GF-D8 (cell line): ENCODE measurements at regions not wholly inside any gene's neighbourhood (a gene's known extent, or its start where the extent isn't known, plus 50 kb on each side); places are given as distances from the start of the nearest gene placed in this dataset.

ENCODE experiments used
- DNase-seq: peaks from one replicate; lab custom pipeline; 2025; lab: John Stamatoyannopoulos, UW

DNA sequence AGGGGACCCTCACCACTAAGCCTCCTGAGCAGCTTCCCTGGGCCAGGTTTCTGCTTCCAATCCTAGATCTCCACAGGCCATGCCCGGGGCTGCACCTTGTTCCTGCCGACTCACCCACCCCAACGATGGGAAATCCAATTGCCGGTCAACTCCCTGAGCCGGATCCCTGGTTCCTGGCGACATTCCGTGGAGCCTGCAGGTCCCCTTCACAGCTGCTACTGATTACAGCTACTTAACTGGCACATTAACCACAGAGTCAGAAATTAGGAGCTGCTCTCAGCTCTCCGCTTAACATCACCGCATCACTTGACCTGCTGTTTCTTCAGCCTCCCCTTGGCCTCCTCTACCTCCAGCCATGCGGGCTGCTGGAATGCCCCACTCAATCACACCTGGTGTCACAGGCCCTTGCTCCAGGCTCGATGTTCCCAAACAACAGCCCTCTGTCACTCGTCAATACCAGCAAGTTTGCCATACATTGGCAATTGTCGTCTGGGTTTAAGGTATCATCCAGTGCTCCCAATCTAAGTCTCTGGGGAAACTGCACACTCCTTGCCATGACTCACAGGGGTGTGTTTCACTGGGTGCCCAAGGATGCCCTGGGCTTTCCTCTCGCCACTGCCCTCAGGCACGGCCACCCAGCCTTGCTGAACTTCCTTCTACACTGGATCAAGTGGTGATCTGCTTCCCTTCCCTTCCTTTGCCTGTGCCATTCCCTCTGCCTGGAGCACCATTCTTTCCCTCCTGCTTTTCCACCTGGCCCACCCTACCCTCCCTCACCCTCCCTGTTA, 181.0 kb downstream of the MN1 start:
- no peak for DNase-seq

DNA sequence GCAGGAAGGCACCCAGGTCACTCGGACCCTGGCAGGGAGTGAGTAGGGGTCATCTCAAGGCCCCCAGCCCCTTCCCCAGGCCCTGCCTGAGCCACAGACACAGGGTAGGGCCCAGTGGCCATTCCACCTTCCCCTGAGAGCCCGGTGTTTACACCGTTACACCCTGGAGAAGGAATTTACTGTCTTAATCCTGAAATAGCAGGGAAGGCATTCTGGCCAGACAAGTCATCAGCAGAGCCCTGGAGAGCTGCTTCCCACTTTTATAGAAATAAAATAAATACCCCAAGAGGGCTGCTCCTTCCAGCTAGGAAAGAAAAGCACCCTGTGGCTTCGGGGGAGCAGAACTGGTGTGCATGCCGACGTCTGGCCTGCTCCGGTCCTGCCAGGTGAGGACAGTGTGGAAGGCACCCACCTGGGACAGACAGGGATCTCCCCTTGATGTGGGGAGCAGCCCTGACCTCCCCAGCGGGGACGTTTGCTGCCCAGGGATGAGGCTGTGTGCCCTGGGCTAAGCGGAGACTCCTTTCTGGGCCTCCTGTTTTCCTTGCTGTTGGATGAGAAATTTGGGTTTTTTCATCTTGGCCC, 180.0 kb downstream of the MN1 start:
- DNase-seq: no peak

DNA sequence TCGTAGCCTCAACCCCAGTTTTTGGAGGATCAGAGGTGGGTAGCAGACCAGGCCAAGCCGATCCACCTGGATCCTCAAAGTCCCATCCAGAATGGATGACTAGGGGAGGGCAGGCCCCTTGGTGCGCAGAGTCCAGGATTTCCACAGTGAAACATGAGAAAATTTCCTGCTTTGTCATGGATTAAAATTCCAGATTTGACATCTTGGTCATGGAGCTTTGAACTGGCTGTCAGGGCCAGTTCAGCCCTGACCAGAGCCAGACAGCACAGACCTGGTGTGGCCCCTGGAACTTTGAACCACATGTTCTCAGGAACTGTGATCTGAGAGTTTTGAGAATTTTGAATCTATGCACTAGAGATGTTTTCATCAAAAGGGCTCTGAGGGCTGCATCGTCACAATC, 177.5 kb downstream of the MN1 start:
- no peak for DNase-seq

DNA sequence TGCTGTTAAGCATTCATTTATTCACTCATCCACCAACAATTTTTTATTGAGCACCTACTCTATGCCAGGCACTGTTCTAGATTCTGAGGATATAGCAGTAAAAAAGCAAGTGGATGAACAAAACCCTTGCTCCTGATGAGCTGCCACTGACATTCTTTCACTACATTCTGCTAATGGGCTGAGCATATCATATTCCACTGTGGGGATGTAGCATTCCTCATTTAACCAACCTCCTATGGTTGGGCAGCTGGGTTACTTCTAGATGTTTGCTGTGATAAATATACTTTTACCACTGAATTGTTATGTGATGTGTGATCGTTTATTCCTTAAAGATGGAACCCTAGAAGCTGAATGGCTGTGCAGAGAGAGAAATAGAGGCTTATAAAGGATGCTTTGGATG, 176.9 kb downstream of the MN1 start:
- DNase-seq: no peak

DNA sequence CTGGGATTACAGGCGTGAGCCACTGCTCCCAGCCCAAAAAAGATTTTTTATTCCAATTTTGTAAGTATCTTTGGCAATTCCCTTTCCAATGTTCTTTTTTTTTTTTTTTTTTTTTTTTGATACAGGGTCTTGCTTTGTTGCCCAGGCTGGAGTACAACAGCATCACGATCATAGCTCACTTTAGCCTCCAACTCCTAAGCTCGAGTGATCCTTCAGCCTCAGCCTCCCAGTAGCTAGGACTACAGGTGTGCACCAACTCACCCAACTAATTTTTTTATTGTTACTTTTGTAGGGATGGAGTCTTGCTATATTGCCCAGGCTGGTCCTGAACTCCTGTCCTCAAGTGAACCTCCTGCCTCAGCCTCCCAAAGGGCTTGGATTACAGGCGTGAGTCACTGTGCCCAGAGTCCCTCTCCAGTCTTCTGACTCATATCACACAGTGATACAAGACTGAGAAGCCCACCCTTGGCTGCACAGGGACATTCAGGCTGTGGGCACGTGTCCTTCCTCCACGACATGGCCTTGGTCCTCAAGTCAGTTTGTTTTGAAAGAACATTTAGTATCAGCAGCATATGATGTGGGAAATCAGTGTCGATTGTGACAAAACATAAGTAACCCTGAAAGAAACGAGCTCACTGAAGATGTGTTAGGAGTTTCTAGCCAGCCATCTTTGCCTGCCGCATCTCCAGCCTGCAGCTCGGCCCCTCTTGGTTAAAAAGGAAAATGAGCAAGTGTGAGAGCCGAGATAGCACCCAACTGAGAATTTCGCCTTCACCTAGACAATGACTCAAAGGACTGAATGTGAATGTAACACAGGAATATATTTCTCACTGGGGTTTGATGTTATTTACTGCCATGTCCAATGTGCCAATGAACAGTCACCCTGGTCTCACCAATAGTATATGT, 175.5 kb downstream of the MN1 start:
- DNase-seq: no peak

DNA sequence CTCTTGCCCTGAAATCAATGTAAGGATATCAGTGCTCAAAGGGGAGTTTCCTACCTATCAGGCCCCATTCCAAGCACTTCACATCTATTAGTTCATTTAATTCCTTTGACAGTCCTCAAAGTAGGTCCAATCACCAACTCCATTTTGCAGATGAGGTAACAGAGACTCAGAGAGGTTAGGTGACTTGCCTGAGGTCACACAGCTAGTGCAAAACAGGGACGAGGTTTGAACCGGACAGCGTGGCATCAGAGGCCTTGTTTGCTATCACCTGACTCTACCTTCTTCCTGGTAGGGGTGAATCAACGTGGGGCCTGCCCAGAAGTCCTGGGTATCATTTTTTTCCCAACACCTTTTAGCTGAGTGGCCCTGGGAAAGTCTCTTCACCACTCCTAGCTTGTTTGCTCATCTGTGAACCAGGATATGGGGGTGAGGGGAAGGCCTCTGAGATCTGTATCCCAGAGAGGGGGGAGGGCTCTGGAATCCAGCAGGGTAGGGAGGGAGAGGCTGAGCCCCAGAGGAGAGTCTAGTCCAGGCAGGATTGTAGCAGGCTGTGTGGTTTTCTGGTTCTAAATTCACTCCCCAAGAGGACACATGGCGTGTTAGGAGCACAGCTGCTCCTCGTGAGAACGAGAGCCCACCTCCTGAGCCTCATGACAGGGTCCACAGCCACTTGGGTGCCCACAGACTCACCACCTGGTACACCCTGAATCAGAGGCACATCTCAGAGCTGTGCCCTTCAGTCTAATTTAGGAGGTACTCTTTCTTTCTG, 174.7 kb downstream of the MN1 start:
- no peak for DNase-seq

DNA sequence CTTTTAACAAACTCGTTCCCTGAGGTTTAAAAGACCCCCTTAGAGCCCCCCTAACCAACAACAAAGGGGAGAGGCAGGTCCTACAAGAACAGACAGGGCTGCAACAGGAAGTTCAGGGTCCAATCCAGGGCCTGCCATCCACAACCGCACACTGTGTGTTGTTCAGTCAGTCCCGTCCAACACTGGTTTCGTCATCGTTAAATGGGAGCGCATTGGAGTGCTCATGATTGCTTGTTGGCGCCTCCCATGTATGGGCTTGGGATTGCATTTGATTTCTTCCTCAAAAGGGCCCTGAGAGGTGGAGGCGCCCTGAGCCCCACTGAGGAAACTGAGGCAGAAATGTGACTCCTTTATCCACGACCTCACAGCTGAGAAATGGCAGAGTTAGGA, 174.1 kb downstream of the MN1 start:
- no peak for DNase-seq

DNA sequence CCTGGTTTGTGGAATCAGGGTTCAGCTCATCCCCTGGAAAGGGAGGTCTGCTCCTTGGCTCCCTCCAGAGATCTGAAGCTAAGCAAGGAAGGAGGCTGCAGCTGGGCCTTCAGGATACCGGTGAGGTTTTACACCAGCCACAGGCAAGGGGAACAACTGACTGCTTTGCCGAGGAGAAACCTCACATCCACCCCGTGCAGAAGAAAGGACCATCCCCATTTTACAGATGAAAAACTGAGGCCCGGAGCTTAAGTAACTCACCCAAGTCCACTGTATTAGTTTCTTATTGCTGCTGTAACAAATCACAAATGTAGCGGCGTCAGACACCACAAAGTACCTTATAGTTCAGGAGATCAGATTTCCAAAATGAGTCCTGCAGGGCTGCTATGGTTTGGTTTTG, 173.7 kb downstream of the MN1 start:
- DNase-seq: no peak

DNA sequence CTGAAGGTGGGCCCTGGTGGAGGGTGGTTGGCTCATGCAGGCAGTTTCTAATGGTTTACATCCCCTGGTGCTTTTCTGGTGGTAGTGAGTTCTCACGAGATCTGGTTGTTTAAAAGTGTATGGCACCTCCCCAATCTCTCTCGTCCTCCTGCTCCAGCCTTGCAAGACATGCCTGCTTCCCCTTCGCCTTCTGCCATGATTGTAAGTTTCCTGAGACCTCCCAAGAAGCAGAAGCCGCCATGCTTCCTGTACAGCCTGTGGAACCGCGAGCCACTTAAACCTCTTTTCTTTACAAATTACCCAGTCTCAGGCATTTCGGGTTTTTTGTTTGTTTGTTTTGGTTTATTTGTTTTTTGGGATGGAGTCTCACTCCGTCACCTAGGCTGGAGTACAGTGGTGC, 173.2 kb downstream of the MN1 start:
- no peak for DNase-seq

DNA sequence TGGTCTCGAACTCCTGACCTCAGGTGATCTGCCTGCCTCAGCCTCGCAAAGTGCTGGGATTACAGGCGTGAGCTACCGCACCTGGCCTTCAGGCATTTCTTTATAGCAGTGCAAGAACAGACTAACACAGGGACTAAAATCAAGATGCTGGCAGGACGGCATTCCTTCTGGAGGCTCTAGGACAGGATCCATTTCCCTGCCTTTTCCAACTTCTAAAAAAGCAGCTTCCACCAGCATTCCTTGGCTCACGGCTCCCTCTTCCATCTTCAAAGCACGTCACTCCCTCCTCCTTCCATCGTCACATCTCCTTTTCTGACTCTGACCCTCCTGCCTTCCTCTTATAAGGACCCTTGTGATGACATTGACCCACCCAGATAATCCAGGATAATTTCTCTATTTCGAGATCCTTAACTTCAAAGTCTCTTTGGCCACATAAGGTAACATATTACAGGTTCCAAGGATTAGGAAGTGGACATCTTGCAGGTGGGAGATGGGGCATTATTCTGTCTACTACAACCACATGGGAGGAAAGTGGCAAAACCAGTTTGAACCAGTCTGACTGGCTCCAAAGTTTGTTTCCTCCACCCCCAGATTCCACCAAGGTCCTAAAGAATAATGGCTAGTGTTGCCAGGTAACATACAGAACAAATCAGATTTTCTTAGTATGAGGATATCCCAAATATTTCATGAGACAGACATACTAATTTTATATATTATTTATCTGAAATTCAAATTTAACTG, 172.5 kb downstream of the MN1 start:
- no peak for DNase-seq

DNA sequence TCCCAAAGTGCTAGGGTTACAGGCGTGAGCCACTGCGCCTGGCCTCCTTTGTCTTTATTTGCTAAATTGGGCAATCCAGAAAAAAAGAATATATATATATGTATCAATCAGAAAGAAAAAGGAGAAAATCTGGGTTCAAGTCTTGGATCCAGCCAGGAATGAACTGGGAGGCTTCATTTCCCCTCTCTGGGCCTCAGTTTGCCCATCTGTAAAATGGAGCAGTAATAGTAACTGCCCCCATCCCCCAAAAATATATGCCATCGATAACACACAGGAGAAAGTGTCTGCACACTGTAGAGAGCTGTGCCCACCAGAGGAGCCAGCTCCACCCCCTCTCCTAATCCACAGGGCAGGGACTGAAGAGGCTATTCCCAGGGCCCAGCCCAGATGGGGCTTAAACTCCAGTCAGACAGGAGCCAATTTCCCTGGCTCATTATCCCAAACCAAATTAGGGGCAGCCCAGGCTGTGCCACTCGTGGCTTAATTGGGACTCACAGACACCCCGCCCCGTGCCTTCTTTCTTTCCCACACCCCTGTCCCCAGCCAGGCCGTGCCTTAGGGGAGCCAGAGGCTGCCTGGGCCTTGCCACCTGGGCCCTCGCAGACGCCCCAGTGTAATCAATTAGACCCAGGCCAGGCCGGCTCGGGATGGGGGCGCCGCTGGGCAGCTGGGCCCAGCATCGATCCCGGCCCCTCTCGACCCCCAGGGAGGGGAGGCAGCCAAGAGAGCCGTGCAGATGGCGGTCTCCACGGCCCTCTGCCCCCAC, 171.5 kb downstream of the MN1 start:
- no peak for DNase-seq

DNA sequence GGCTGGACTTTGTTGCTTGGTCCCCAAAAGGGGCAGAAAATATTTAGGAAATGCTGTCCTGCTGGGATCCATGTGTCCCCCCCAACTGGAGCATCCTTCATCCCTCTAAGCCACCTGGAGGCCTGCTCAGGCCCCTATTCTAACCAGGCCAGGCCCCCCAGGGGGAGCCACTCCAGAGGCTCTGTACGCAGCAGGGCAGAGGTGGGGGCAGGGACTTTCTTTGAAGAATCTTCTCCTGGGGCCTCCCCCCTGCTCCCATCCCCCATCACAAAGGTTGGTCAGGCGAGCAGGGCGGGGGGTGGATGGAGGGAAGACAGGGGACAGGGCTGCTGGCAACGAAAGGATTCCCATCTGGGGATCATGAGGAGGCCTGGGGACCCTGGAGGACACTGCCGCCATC, 170.8 kb downstream of the MN1 start:
- no peak for DNase-seq

DNA sequence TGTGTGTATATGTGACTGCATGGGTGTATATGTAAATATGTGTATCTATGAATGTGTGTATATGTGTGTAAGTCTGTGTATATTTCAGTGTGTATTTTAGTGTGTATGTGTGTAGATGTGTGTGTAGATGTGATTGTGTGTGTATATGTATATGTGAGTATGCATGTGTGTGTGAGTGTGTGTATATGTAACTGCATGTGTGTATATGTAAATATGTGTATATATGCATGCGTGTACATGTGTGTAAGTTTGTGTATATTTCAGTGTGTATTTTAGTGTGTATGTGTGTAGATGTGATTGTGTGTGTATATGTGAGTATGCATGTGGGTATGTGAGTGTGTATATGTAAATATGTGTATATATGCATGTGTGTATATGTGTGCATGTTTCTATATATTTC, 169.9 kb downstream of the MN1 start:
- DNase-seq: no peak

DNA sequence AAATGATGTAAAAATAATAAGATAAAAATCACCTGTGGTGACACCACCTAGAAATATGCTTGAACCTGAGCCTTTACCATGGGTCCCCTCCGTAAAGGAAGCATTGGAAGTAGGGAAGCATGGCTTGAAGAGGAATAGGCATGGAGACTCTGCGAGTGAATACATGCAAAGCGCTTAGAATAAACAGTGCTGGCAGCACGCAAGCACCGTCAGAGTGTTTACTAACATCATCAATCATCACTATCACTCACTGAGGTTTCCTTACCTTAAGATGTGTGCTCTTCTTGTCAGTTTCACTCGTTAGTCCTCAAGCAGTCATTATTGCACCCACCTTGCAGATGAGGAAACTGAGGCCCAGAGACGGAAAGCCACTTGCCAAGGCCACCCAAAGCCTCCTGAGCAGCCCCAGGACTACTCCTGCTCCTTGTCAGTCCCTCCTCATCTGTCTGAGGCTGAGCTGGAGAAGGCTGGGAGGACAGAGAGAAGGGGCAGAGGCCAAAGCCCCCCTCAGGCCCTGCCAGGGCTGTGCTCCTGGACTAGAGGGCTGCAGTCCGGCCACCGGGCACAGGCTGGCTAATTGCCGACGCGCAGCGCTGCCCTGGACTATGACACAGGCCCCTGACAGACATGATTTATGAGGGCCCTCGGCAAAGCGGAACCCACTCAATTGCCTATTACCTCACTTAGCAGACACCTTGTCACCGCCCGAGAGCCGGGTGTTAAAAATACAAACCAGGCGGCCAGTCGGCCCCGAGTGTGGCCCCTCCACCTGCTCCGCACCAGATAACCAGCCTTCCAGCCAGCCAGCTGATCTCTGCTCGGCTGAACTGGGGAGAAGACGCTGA, 168.9 kb downstream of the MN1 start:
- no peak for DNase-seq

DNA sequence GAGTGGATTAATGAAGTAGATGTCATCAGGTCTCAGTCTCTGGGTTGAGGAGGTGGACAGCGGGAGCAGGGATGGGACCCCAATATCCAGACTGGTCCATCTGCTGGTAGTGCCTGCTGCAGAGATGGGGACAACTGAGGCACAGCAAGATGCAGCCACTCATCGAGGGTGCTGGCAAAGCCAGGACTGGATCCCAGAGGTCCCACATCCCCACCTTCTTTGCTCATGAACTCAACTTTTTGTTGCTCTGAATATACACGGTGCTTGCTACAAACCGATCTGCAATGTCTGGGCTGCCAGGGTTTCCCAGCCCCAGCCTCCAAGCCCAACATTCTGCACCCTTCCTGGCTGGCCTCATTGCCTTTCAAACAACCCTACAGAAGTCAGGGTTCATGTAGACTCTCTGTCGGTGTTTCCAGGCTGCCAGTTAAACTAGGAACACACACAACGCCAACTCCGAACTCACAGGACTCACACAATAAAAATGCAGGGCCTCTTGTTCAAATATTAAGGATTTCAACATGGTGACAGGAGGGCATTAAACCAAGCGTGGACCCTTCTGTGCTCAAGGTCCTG, 168.2 kb downstream of the MN1 start:
- no peak for DNase-seq

DNA sequence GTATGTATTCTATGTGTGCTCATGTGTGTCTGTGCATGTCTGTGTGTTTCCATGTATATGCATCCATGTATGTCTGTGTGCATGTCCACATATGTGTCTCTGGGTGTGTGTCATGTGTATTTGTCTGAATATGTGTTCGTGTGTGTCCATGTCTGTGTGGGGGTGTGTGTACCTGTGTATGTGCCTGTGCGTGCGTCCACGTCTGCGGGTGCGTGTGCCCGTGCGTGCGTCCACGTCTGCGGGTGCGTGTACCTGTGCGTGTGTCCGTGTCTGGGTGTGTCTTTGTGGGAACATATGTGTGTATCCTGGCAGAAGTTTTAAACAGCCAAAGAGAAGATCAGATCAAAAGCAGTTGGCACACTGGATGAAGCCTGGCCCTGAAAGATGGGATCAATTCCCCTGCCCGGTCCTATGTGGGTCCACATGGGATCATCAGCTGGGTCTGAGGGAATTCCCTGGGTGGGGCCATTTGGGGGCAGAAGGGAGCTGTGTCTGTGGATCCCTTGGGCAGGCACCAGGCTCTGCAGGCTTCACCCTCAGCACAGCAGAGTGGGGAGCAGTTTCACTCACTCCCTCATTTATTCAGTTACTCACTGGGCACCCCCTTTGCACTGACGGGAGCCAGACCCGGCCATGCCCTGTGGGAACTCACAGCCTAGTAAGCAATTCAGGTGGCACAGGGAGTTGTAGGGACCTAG, 167.4 kb downstream of the MN1 start:
- DNase-seq: no peak

DNA sequence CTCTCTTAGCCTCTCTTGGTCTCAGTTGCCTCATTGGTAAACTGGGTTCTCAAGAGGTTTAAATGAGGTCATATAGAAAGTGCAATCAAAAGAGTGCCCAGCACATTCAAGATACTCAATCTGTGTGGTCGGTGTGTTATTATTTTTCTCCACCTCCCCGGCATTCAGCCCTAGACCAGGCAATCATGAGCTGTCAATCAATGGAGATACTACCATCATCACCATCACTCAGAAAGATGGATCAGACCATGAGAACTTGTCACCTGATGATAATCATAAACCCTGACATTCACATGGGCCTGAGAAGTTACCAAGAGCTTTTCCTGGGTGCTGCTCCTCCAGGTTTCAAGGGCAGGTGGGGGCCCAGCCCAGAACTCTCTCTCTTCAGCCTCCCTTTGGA, 166.1 kb downstream of the MN1 start:
- no peak for DNase-seq

DNA sequence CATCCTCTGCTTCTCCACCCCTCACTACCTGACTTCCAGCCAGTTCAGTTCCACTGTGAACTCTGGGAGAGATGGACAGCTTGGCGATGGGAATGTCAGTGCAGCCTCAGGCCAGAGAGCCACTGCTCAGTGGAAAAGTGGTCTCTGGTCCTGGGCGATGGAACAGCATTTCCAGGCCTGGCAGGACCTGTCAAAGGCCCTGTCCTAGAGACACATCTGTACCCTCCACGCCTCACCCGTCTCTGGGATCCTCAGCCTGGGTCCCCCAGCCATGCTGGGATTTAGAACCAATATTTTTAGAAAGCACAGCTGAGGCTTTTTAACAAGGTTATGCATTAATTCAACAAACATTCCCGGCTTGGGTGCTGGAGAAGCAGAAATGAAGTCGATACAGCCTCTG, 165.7 kb downstream of the MN1 start:
- DNase-seq: no peak
